ENCODE measurements at regions not wholly inside any gene's neighbourhood (a gene's known extent, or its start where the extent isn't known, plus 50 kb on each side); places are given as distances from the start of the nearest gene placed in this dataset.

- H3K4me3 Mint-ChIP-seq: no peak overlapping the region
- no peaks in the 10 kb centered on the region for H3K36me3 Mint-ChIP-seq
- TF ChIP-seq, protein P1, sequence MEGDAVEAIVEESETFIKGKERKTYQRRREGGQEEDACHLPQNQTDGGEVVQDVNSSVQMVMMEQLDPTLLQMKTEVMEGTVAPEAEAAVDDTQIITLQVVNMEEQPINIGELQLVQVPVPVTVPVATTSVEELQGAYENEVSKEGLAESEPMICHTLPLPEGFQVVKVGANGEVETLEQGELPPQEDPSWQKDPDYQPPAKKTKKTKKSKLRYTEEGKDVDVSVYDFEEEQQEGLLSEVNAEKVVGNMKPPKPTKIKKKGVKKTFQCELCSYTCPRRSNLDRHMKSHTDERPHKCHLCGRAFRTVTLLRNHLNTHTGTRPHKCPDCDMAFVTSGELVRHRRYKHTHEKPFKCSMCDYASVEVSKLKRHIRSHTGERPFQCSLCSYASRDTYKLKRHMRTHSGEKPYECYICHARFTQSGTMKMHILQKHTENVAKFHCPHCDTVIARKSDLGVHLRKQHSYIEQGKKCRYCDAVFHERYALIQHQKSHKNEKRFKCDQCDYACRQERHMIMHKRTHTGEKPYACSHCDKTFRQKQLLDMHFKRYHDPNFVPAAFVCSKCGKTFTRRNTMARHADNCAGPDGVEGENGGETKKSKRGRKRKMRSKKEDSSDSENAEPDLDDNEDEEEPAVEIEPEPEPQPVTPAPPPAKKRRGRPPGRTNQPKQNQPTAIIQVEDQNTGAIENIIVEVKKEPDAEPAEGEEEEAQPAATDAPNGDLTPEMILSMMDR (IDR thresholded peaks at IDR 0.05; ENCODE audit: unreplicated experiment): no peak
Measured at GRCh38 chr2:182553483-182553882, 126.6 kb upstream of the PDE1A start.

DNA sequence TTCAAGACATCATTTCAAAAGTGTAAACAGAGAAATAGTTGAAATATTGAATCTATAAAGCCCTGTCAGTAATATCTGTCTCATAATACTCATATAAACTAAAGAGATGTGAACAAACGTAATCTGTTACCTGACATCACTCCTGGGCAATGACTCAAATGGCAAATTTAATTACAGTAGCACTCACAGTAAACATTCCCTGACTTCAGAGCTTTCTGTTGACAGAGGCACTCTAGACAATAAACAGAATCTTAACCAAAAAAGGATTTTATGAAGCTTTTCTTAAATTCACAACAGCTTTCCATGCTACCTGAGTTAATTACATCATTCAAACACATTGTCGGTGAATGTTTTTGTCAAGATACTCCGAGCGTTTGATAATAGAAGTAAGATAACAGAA is 128.1 kb upstream of the PDE1A start:
- Mint-ChIP-seq H3K9me3 (no peaks in the 10 kb centered on the region), H3K4me1 (no peaks in the 10 kb centered on the region), H3K27ac (no peak overlapping the region), H3K36me3 (peaks cover 3% of the 10 kb centered on the region), H3K27me3 (ENCODE audit: low read depth) (no peaks in the 10 kb centered on the region), H3K4me3 (no peak overlapping the region)
- DNase-seq (ENCODE audit: low spot score in 2 of 2, unreplicated experiment in 2 of 2): no peak
- TF ChIP-seq, protein P1 (IDR thresholded peaks at IDR 0.05; ENCODE audit: unreplicated experiment): no peak

More at GRCh38 chr2:182553483-182553882, 126.6 kb upstream of the PDE1A start:
- no peak for DNase-seq (ENCODE audit: low spot score in 2 of 2, unreplicated experiment in 2 of 2)
- no peaks in the 10 kb centered on the region for H3K27me3 Mint-ChIP-seq (ENCODE audit: low read depth)
- H3K27ac Mint-ChIP-seq: no peak overlapping the region
- peaks cover 3% of the 10 kb centered on the region for H3K4me1 Mint-ChIP-seq
- no peaks in the 10 kb centered on the region for H3K9me3 Mint-ChIP-seq

DNA sequence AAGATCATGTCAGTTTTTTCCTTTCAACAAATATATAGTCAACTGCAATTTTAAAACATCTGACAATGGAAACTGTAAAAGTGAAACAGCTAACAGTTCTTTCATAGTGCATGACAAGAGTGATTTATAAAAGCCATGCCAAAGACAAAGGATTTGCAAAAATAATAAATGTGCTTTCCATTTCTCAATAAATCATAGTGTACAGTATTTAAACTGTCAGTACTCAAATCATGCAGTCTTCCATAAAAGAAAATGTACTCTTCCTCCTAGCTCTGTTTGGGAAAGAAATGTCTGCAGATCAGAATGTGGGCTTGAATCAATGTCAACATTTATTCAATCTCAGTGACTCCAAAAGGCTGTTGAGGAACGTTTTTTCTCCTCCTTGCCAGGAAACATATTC is 131.7 kb upstream of the PDE1A start:
- no peak for DNase-seq (ENCODE audit: low spot score in 2 of 2, unreplicated experiment in 2 of 2)
- Mint-ChIP-seq H3K27me3 (ENCODE audit: low read depth) (no peaks in the 10 kb centered on the region), H3K4me3 (no peak overlapping the region), H3K36me3 (peaks cover 3% of the 10 kb centered on the region), H3K9me3 (peaks cover 8% of the 10 kb centered on the region), H3K27ac (no peak overlapping the region), H3K4me1 (no peaks in the 10 kb centered on the region)
- TF ChIP-seq, protein P1 (IDR thresholded peaks at IDR 0.05; ENCODE audit: unreplicated experiment): no peak

- DNase-seq (ENCODE audit: low spot score in 2 of 2, unreplicated experiment in 2 of 2): no peak
- Mint-ChIP-seq H3K36me3 (peaks cover 3% of the 10 kb centered on the region), H3K27me3 (ENCODE audit: low read depth) (no peaks in the 10 kb centered on the region), H3K4me3 (no peak overlapping the region), H3K9me3 (peaks cover 12% of the 10 kb centered on the region), H3K4me1 (no peaks in the 10 kb centered on the region), H3K27ac (no peak overlapping the region)
- TF ChIP-seq, protein P1 (IDR thresholded peaks at IDR 0.05; ENCODE audit: unreplicated experiment): no peak
Measured at GRCh38 chr2:182559623-182560022, 132.8 kb upstream of the PDE1A start.

- no peak overlapping the region for H3K4me3 Mint-ChIP-seq
- no peak for DNase-seq (ENCODE audit: low spot score in 2 of 2, unreplicated experiment in 2 of 2)
- H3K27ac Mint-ChIP-seq: no peak overlapping the region
- H3K9me3 Mint-ChIP-seq: peaks cover 14% of the 10 kb centered on the region
- TF ChIP-seq, protein P1 (IDR thresholded peaks at IDR 0.05; ENCODE audit: unreplicated experiment): no peak
- no peaks in the 10 kb centered on the region for H3K36me3 Mint-ChIP-seq
- peaks cover 2% of the 10 kb centered on the region for H3K4me1 Mint-ChIP-seq
- no peaks in the 10 kb centered on the region for H3K27me3 Mint-ChIP-seq (ENCODE audit: low read depth)
Measured at GRCh38 chr2:182565911-182566567, 139.2 kb upstream of the PDE1A start.
